HepG2 (cell line): ENCODE measurements at regions not wholly inside any gene's neighbourhood (a gene's known extent, or its start where the extent isn't known, plus 50 kb on each side); places are given as distances from the start of the nearest gene placed in this dataset.

Source experiments
- NRL ChIP-seq: sonication (generic); formaldehyde crosslinking; IDR thresholded peaks from 2 replicates; pipeline ENCODE4 v1.5.0; 2020; ENCODE audit warnings: missing genetic modification reagents, mild to moderate bottlenecking, moderate library complexity, borderline replicate concordance
- WIZ ChIP-seq: sonication (generic); formaldehyde crosslinking; IDR thresholded peaks from 2 replicates; pipeline ENCODE4 v1.5.1; 2020; ENCODE audit warnings: mild to moderate bottlenecking, missing genetic modification reagents
- ZNF274 ChIP-seq: sonication (generic); formaldehyde crosslinking; IDR thresholded peaks from 2 replicates; pipeline ENCODE4 v1.5.1; 2020; ENCODE audit warnings: mild to moderate bottlenecking, missing genetic modification reagents
- ZNF501 ChIP-seq: sonication (generic); formaldehyde crosslinking; IDR thresholded peaks from 2 replicates; pipeline ENCODE4 v1.5.1; 2020; ENCODE audit warnings: mild to moderate bottlenecking, moderate library complexity, missing genetic modification reagents
- ZNF775 ChIP-seq: sonication (generic); formaldehyde crosslinking; IDR thresholded peaks from 2 replicates; pipeline ENCODE4 v1.4.0; 2020; ENCODE audit warnings: missing genetic modification reagents, mild to moderate bottlenecking, moderate library complexity, borderline replicate concordance
- TF ChIP-seq, protein P1 (sequence below): sonication (generic); formaldehyde crosslinking; IDR thresholded peaks from 2 replicates; pipeline ENCODE4 v1.5.0; 2020; ENCODE audit warnings: missing genetic modification reagents
- TF ChIP-seq, protein P2 (sequence below): sonication (generic); formaldehyde crosslinking; IDR thresholded peaks from 2 replicates; pipeline ENCODE4 v1.5.1; 2020; ENCODE audit warnings: missing genetic modification reagents, mild to moderate bottlenecking, borderline replicate concordance

DNA sequence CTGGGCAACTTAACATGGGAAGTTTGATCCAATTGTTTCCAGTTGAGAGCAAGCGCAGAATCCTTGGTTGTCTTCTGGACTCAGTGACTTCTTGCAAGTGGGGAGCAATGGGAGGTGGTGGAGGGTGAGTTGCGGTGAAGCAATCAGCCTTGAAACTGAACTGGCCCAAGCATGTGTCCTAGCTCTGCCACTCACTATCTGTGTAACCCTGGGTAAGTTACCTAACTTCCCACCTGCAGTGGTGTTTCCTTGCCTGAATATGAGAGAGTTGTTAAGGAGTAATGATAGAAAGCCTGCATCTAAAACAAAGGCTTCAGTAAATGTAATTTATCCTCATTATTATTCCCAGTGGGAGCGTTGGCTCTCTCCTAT is 132.5 kb upstream of the NFIA start:
- TF ChIP-seq ZNF274 (CRISPR knock-in tag) = no peak
- TF ChIP-seq NRL (CRISPR knock-in tag) = no peak
- TF ChIP-seq, protein P1, sequence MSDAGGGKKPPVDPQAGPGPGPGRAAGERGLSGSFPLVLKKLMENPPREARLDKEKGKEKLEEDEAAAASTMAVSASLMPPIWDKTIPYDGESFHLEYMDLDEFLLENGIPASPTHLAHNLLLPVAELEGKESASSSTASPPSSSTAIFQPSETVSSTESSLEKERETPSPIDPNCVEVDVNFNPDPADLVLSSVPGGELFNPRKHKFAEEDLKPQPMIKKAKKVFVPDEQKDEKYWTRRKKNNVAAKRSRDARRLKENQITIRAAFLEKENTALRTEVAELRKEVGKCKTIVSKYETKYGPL (CRISPR knock-in tag) = no peak
- TF ChIP-seq, protein P2, sequence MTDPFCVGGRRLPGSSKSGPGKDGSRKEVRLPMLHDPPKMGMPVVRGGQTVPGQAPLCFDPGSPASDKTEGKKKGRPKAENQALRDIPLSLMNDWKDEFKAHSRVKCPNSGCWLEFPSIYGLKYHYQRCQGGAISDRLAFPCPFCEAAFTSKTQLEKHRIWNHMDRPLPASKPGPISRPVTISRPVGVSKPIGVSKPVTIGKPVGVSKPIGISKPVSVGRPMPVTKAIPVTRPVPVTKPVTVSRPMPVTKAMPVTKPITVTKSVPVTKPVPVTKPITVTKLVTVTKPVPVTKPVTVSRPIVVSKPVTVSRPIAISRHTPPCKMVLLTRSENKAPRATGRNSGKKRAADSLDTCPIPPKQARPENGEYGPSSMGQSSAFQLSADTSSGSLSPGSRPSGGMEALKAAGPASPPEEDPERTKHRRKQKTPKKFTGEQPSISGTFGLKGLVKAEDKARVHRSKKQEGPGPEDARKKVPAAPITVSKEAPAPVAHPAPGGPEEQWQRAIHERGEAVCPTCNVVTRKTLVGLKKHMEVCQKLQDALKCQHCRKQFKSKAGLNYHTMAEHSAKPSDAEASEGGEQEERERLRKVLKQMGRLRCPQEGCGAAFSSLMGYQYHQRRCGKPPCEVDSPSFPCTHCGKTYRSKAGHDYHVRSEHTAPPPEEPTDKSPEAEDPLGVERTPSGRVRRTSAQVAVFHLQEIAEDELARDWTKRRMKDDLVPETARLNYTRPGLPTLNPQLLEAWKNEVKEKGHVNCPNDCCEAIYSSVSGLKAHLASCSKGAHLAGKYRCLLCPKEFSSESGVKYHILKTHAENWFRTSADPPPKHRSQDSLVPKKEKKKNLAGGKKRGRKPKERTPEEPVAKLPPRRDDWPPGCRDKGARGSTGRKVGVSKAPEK (CRISPR knock-in tag) = no peak
- TF ChIP-seq ZNF775 (CRISPR knock-in tag) = no peak
- no peak for TF ChIP-seq ZNF501 (CRISPR knock-in tag)
- no peak for TF ChIP-seq WIZ (CRISPR knock-in tag)
